CD14-positive monocyte (primary cell): ENCODE measurements at regions not wholly inside any gene's neighbourhood (a gene's known extent, or its start where the extent isn't known, plus 50 kb on each side); places are given as distances from the start of the nearest gene placed in this dataset.

ENCODE experiments used
- DNase-seq, 3 donors: peaks; one replicate each; pipeline ENCODE4 v3.0.0-alpha.2; 2011 to 2022
- H2AFZ ChIP-seq: 2 replicates; pipeline ENCODE4 v1.6.0; 2012; ENCODE audit warnings: mild to moderate bottlenecking, low read depth, low read length, inconsistent platforms; ENCODE audit not compliant: insufficient read depth, poor library complexity, severe bottlenecking
- H3K27ac ChIP-seq, 2 donors: 1 replicate in 1 of 2; 2 replicates in 1 of 2; pipeline ENCODE4 v1.5.1; 2012 to 2013; ENCODE audit warnings: low read length in 2 of 2, control low read depth in 1 of 2, inconsistent platforms in 1 of 2, low read depth in 1 of 2, mild to moderate bottlenecking in 1 of 2
- H3K27me3 ChIP-seq, 2 donors: one replicate each; pipeline versions ENCODE4 v1.6.0 to v1.6.1; 2011 to 2013; ENCODE audit warnings: low read length in 2 of 2; ENCODE audit not compliant: control insufficient read depth in 2 of 2, insufficient read depth in 2 of 2
- H3K36me3 ChIP-seq, 2 donors: replicated peaks in 1 of 2; 1 replicate in 1 of 2; 2 replicates in 1 of 2; pipeline versions ENCODE4 v1.5.1 to v1.6.1; 2012 to 2013; ENCODE audit warnings: low read length in 2 of 2, control low read depth in 1 of 2, inconsistent platforms in 1 of 2, mild to moderate bottlenecking in 1 of 2; ENCODE audit not compliant: insufficient read depth in 2 of 2, control insufficient read depth in 1 of 2
- H3K4me1 ChIP-seq, 2 donors: 1 replicate in 1 of 2; 2 replicates in 1 of 2; pipeline versions ENCODE4 v1.5.1 to v1.6.1; 2012 to 2013; ENCODE audit warnings: low read length in 2 of 2, control low read depth in 1 of 2, inconsistent platforms in 1 of 2, mild to moderate bottlenecking in 1 of 2, moderate library complexity in 1 of 2; ENCODE audit not compliant: insufficient read depth in 2 of 2, control insufficient read depth in 1 of 2
- H3K4me2 ChIP-seq: replicated peaks from 2 replicates; pipeline ENCODE3; 2012; ENCODE audit warnings: low read length, moderate library complexity, mild to moderate bottlenecking; ENCODE audit not compliant: poor library complexity, severe bottlenecking; ENCODE audit errors: extremely low read depth
- H3K4me3 ChIP-seq, 3 experiments: fragments of 200-600 bp in 1 of 3; sonication (generic) in 1 of 3; replicated peaks in 1 of 3; 1 replicate in 2 of 3; 2 replicates in 1 of 3; pipeline ENCODE4 v1.5.1; 2011 to 2013; ENCODE audit warnings: low read length in 3 of 3, mild to moderate bottlenecking in 3 of 3, control low read depth in 2 of 3, low read depth in 2 of 3, inconsistent platforms in 1 of 3, moderate library complexity in 1 of 3
- H3K79me2 ChIP-seq: 2 replicates; pipeline ENCODE4 v1.6.0; 2012; ENCODE audit warnings: mild to moderate bottlenecking, control low read depth, inconsistent platforms, low read length, moderate library complexity; ENCODE audit not compliant: insufficient read depth
- H3K9ac ChIP-seq: 2 replicates; pipeline ENCODE4 v1.6.0; 2017; ENCODE audit warnings: low read length, mild to moderate bottlenecking; ENCODE audit not compliant: insufficient read depth, poor library complexity, severe bottlenecking
- H3K9me3 ChIP-seq, 2 donors: replicated peaks in 1 of 2; 1 replicate in 1 of 2; 2 replicates in 1 of 2; pipeline versions ENCODE4 v1.5.1 to v1.6.1; 2012 to 2013; ENCODE audit warnings: low read length in 2 of 2, control low read depth in 1 of 2; ENCODE audit not compliant: control insufficient read depth in 1 of 2, insufficient read depth in 1 of 2
- H4K20me1 ChIP-seq: 2 replicates; pipeline ENCODE4 v1.6.0; 2012; ENCODE audit warnings: mild to moderate bottlenecking, low read length, control low read depth, moderate library complexity; ENCODE audit not compliant: insufficient read depth
- H3K27ac Mint-ChIP-seq, 7 donors: one replicate each; pipeline ENCODE4 v1.8.0; 2020; ENCODE audit warnings: mild to moderate bottlenecking in 7 of 7, mixed read lengths in 7 of 7, moderate library complexity in 6 of 7, inconsistent platforms in 2 of 7
- H3K27me3 Mint-ChIP-seq, 3 donors: one replicate each; pipeline ENCODE4 v1.8.0; 2021 to 2022; ENCODE audit warnings: low read depth in 3 of 3, mild to moderate bottlenecking in 3 of 3, mixed read lengths in 3 of 3, moderate library complexity in 3 of 3, inconsistent platforms in 1 of 3
- H3K36me3 Mint-ChIP-seq, 2 donors: one replicate each; pipeline ENCODE4 v1.8.0; 2020; ENCODE audit warnings: mixed read lengths in 2 of 2, inconsistent platforms in 1 of 2, mild to moderate bottlenecking in 1 of 2
- H3K4me1 Mint-ChIP-seq: one replicate; pipeline ENCODE4 v1.8.0; 2020; ENCODE audit warnings: mild to moderate bottlenecking, mixed read lengths
- H3K4me3 Mint-ChIP-seq, 2 donors: one replicate each; pipeline ENCODE4 v1.8.0; 2020; ENCODE audit warnings: mild to moderate bottlenecking in 2 of 2, mixed read lengths in 2 of 2, moderate library complexity in 1 of 2
- H3K9me3 Mint-ChIP-seq, 7 donors: one replicate each; pipeline ENCODE4 v1.8.0; 2020 to 2022; ENCODE audit warnings: mixed read lengths in 7 of 7, mild to moderate bottlenecking in 6 of 7, moderate library complexity in 6 of 7, inconsistent platforms in 2 of 7
- CTCF ChIP-seq: fragments of 200-600 bp; IDR thresholded peaks from one replicate; pipeline ENCODE4 v1.8.0; 2022; ENCODE audit warnings: antibody characterized with exemption, mild to moderate bottlenecking
- WGBS: methylation state at CpG from one replicate; pipeline ENCODE4 v1.1.5; 2013; ENCODE audit warnings: missing lambda C conversion rate; ENCODE audit not compliant: insufficient coverage; 5-methylcytosine and 5-hydroxymethylcytosine counted together
- intact Hi-C, 2 donors: fragments of 100-400 bp; cut with micrococcal nuclease; formaldehyde crosslinking; loops; one replicate each; pipeline versions ENCODE4 v1.15.0 to v1.15.1; 2023

- Histone ChIP-seq H3K79me2 (no peaks in the 10 kb centered on the region), H4K20me1 (no peaks in the 10 kb centered on the region), H3K27me3 (no peaks in the 10 kb centered on the region), H3K9ac (no peak overlapping the region), H3K27ac (no peak overlapping the region), H3K36me3 (no peaks in the 10 kb centered on the region), H3K9me3 (no peaks in the 10 kb centered on the region), H3K4me3 (no peak overlapping the region), H3K4me2 (no peak overlapping the region), H2AFZ (no peak overlapping the region), H3K4me1 (no peaks in the 10 kb centered on the region)
- Mint-ChIP-seq H3K4me1 (peaks cover 4% of the 10 kb centered on the region), H3K36me3 (no peaks in the 10 kb centered on the region), H3K27ac (no peak overlapping the region), H3K4me3 (no peak overlapping the region), H3K27me3 (peaks cover 0 to 4% (median 2%) of the 10 kb centered on the region in 3 donors), H3K9me3 (no peaks in the 10 kb centered on the region)
- no peak for TF ChIP-seq CTCF
- 90% methylated on average over 10 of the region's 12 CpGs for WGBS
- DNase-seq, result no peak
- intact Hi-C loops, result loop anchor here (5.0 to 10.0 kb wide), 3 partner anchors 83 to 228 kb away; no protein-coding TSS in a partner anchor
These were observed 162.4 kb upstream of the ZBED5 start for GRCh38 chr11:11020219-11020726.

GRCh38 chr11:11016943-11017342 is 159.1 kb upstream of the ZBED5 start:
- Mint-ChIP-seq H3K4me3 (no peak overlapping the region), H3K9me3 (no peaks in the 10 kb centered on the region), H3K36me3 (no peaks in the 10 kb centered on the region), H3K27ac (no peak overlapping the region), H3K4me1 (peaks cover 4% of the 10 kb centered on the region), H3K27me3 (peaks cover 2 to 5% (median 3%) of the 10 kb centered on the region in 3 donors)
- Histone ChIP-seq H3K4me2 (no peak overlapping the region), H3K4me1 (no peaks in the 10 kb centered on the region), H3K4me3 (no peak overlapping the region), H2AFZ (no peak overlapping the region), H3K9ac (no peak overlapping the region), H3K79me2 (no peaks in the 10 kb centered on the region), H3K27ac (no peak overlapping the region), H3K36me3 (no peaks in the 10 kb centered on the region), H3K9me3 (no peaks in the 10 kb centered on the region), H3K27me3 (no peaks in the 10 kb centered on the region), H4K20me1 (no peaks in the 10 kb centered on the region)
- no peak for DNase-seq
- TF ChIP-seq CTCF, result no peak
- intact Hi-C loops, result no loop called here
